ENCODE measurements at regions not wholly inside any gene's neighbourhood (a gene's known extent, or its start where the extent isn't known, plus 50 kb on each side); places are given as distances from the start of the nearest gene placed in this dataset.
A peak's percentile ranks its signal among the peaks of the same experiment; 100 is the strongest.

DNA sequence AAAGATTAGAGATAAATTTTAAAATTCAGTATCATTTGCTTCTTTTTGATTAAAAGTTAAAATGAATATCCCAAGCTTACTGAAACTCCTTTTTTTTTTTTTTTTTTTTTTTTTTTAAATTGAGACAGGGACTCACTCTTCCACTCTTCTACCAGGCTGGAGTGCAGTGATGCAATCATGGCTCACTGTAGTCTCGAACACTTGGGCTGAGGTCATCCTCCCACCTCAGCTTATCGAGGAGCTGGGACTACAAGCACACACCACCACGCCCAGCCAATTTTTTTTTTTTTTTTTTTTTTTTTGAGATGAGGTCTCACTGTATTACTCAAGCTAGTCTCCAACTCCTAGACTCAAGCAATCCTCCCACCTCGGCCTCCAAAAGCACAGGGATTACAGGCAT lies 92.1 kb upstream of the RGS18 start:
- no peak overlapping the region for H3K4me3 ChIP-seq (ENCODE audit: low read depth, low read length)
- no peak for DNase-seq (ENCODE audit: low read depth)

DNA sequence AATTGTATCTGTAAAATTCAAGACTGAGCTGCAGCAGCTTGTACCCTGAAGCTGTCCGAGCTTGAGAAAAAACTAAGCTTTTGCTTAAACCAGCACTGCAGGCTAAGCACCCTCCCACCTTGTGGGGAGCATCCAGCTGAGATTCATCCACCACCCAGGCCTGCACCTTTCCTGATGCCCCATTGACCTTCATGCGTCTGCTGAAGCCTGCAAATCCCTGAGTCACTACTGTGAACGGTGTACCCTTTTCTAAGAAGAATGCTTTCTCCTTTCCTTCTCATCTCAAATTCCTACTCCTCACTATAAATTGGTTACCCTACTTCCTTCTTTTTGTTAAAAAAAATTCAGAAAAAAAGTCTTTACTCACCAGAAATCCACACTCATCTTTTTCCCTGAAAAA lies 90.9 kb upstream of the RGS18 start:
- no peak overlapping the region for H3K4me3 ChIP-seq (ENCODE audit: low read depth, low read length)
- no peak for DNase-seq (ENCODE audit: low read depth)

GRCh38 chr1:192070213-192070612 lies 88.0 kb upstream of the RGS18 start:
- no peak overlapping the region for H3K4me3 ChIP-seq (ENCODE audit: low read depth, low read length)
- DNase-seq (ENCODE audit: low read depth), result no peak

DNA sequence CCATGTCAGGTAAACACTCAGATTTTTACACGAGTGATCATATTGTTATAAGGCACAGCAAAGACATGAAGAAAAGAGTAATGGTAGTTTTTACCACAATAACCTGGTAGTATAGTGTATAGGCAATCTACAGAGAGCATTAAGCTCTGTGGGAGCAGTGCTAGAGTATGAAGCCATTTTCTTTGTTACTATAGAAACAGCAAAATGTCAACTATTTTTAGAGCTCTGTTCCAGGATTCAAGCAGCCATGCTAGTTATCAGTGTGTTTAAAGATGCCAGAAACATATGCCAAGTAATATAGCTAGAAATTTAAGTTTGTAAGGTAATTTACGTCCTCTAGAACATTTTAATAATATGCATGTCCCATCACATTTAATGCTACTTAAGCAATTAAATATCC lies 77.6 kb upstream of the RGS18 start:
- no peak for DNase-seq (ENCODE audit: low read depth)
- H3K4me3 ChIP-seq (ENCODE audit: low read depth, low read length), result no peak overlapping the region

DNA sequence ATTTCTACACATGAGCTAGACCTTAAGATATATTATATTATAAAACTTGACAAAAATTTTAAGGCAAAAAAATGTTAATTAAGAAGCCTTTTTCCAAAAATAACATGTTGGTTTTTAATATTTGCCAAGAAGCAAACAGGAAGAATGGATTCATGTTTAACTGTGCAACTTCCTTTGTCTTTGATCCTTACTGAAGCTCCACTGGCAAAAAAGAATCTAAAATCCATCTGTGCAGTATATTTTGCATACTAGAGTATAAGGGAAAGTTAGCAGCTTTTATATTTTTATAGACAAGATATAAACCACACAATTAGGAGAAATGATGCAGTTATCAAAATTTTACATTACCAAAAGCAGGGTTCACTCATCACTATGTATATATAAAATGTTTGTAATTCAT lies 76.9 kb upstream of the RGS18 start:
- no peak for DNase-seq (ENCODE audit: low read depth)
- no peak overlapping the region for H3K4me3 ChIP-seq (ENCODE audit: low read depth, low read length)

- DNase-seq (ENCODE audit: low read depth), result no peak
- no peak overlapping the region for H3K4me3 ChIP-seq (ENCODE audit: low read depth, low read length)
Measured at GRCh38 chr1:192086644-192087043, 71.6 kb upstream of the RGS18 start.

DNA sequence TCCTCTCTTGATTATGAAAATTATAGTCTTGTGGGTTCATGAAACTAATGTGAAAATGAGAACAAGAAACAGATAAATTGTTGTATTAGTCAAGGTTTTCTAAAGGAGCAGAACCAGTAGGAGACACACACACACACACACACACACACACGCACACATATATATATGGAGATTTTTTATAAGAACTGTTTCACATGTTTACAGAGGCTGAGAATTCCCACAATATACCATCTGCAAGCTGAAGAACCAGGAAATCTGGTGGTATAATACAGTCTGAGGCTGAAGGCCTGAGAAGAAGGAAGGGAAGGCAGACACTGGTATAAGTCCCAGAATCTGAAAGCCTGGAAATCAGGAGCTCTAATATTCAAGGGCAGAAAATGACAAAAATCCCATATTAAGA lies 70.9 kb upstream of the RGS18 start:
- H3K4me3 ChIP-seq (ENCODE audit: low read depth, low read length), result no peak overlapping the region
- DNase-seq (ENCODE audit: low read depth), result no peak

- no peak for DNase-seq (ENCODE audit: low read depth)
- no peak overlapping the region for H3K4me3 ChIP-seq (ENCODE audit: low read depth, low read length)
Measured at GRCh38 chr1:192088496-192088895, 69.8 kb upstream of the RGS18 start.

- DNase-seq (ENCODE audit: low read depth), result no peak
- H3K4me3 ChIP-seq (ENCODE audit: low read depth, low read length), result no peak overlapping the region
Measured at GRCh38 chr1:192098001-192098400, 60.3 kb upstream of the RGS18 start.

GRCh38 chr1:192099328-192099727 lies 58.9 kb upstream of the RGS18 start:
- H3K4me3 ChIP-seq (ENCODE audit: low read depth, low read length), result no peak overlapping the region
- DNase-seq (ENCODE audit: low read depth), result no peak

- H3K4me3 ChIP-seq (ENCODE audit: low read depth, low read length), result no peak overlapping the region
- no peak for DNase-seq (ENCODE audit: low read depth)
Measured at GRCh38 chr1:192100686-192101468, 57.4 kb upstream of the RGS18 start.

- DNase-seq (ENCODE audit: low read depth), result no peak
- H3K4me3 ChIP-seq (ENCODE audit: low read depth, low read length), result no peak overlapping the region
Measured at GRCh38 chr1:192104128-192104527, 54.1 kb upstream of the RGS18 start.

DNA sequence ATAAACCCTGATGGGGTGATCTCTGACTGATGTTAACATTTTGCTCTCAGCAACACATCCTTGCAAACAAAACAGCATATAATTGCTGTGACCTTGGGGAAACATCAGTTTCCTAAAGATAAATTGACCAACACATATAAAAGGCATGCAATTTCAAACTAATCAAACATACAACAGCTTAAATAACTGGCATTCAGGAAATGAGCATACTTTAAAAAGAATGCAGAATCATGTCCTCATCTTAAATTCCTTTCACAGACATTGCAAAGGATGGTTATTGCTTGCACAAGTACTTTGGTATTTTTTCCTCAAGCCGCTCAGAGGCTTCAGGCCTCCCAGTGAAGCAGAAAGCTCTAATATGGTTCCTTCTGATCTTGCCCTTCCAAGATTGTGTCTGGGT lies 53.4 kb upstream of the RGS18 start:
- peak; percentile 41 for DNase-seq (ENCODE audit: low read depth)

GRCh38 chr1:192108161-192108560 lies 50.1 kb upstream of the RGS18 start:
- H3K4me3 ChIP-seq (ENCODE audit: low read depth, low read length), result no peak overlapping the region
- no peak for DNase-seq (ENCODE audit: low read depth)

More for the DNA sequence above, 53.4 kb upstream of the RGS18 start:
- no peak overlapping the region for H3K4me3 ChIP-seq (ENCODE audit: low read depth, low read length)

Data from skeletal muscle cell (primary cell).